PC-9 (cell line): ENCODE measurements at regions not wholly inside any gene's neighbourhood (a gene's known extent, or its start where the extent isn't known, plus 50 kb on each side); places are given as distances from the start of the nearest gene placed in this dataset.

Experiments used
- BruUV-seq: library from RNA; stranded (reverse); fragments of 400-500 nt; replicated peaks from 2 replicates; lab custom pipeline; 2021; lab: Mats Ljungman, UMichigan
- CTCF ChIA-PET: fragments of 300-600 bp; sonication (Branson Sonifier 250); formaldehyde crosslinking; loops from one replicate; lab custom pipeline; 2022; ENCODE audit warnings: antibody characterized with exemption; lab: Charles Lee
- POLR2A ChIA-PET: fragments of 300-600 bp; sonication (Branson Sonifier 250); formaldehyde crosslinking; loops from one replicate; lab custom pipeline; 2022; ENCODE audit warnings: antibody characterized with exemption; ENCODE audit not compliant: unreplicated experiment; lab: Charles Lee
- DNase-seq, 2 experiments: peaks; one replicate each; pipeline versions ENCODE4 v3.0.0 to v3.0.0-alpha.2; 2015 to 2022; ENCODE audit warnings: mixed read lengths in 1 of 2
- H2AFZ ChIP-seq: fragments of 200-600 bp; sonication (generic); 2 replicates; pipeline ENCODE4 v1.8.1; 2017; ENCODE audit warnings: antibody characterized with exemption
- H3F3A ChIP-seq: fragments of 200-600 bp; sonication (generic); 2 replicates; pipeline ENCODE4 v1.8.1; 2017; ENCODE audit warnings: antibody characterized with exemption, mild to moderate bottlenecking, low read depth; ENCODE audit not compliant: insufficient read depth
- H3K27ac ChIP-seq: fragments of 200-600 bp; sonication (generic); 2 replicates; pipeline ENCODE4 v1.6.1; 2016; ENCODE audit warnings: mixed run types
- H3K27me3 ChIP-seq: fragments of 200-600 bp; sonication (generic); 2 replicates; pipeline ENCODE4 v1.6.1; 2016; ENCODE audit warnings: low read depth, mixed run types; ENCODE audit not compliant: insufficient read depth
- H3K36me3 ChIP-seq: fragments of 200-600 bp; sonication (generic); 2 replicates; pipeline ENCODE4 v1.6.1; 2016; ENCODE audit warnings: low read depth, mixed run types
- H3K4me1 ChIP-seq: fragments of 200-600 bp; sonication (generic); replicated peaks from 2 replicates; pipeline ENCODE4 v1.6.1; 2016; ENCODE audit warnings: mixed run types; ENCODE audit not compliant: insufficient read depth
- H3K4me2 ChIP-seq: fragments of 200-600 bp; sonication (generic); 2 replicates; pipeline ENCODE4 v1.6.1; 2017; ENCODE audit warnings: mixed run types
- H3K4me3 ChIP-seq: fragments of 200-600 bp; sonication (generic); 2 replicates; pipeline ENCODE4 v1.6.1; 2016; ENCODE audit warnings: mixed run types
- H3K79me2 ChIP-seq: fragments of 200-600 bp; sonication (generic); 2 replicates; pipeline ENCODE4 v1.6.1; 2017; ENCODE audit warnings: low read depth, mixed run types
- H3K9me2 ChIP-seq: fragments of 200-600 bp; sonication (generic); 2 replicates; pipeline ENCODE4 v1.8.1; 2017; ENCODE audit warnings: mild to moderate bottlenecking; ENCODE audit not compliant: insufficient read depth
- H3K9me3 ChIP-seq: fragments of 200-600 bp; sonication (generic); 2 replicates; pipeline ENCODE4 v1.8.1; 2016; ENCODE audit warnings: low read depth; ENCODE audit not compliant: insufficient read depth
- H4K20me1 ChIP-seq: fragments of 200-600 bp; sonication (generic); 2 replicates; pipeline ENCODE4 v1.8.1; 2017; ENCODE audit not compliant: insufficient read depth
- CTCF ChIP-seq: fragments of 200-600 bp; sonication (generic); conservative IDR thresholded peaks from 2 replicates; pipeline ENCODE4 v1.6.1; 2017; ENCODE audit warnings: mixed run types, antibody characterized with exemption, mild to moderate bottlenecking, moderate library complexity
- EZH2 ChIP-seq: fragments of 200-600 bp; sonication (generic); IDR thresholded peaks from 2 replicates; pipeline ENCODE4 v1.8.0; 2017; ENCODE audit warnings: antibody characterized with exemption, low read depth
- intact Hi-C: fragments of 100-400 bp; cut with micrococcal nuclease; formaldehyde crosslinking; loops from one replicate; pipeline ENCODE4 v1.10.0; 2022; ENCODE audit not compliant: unreplicated experiment

DNA sequence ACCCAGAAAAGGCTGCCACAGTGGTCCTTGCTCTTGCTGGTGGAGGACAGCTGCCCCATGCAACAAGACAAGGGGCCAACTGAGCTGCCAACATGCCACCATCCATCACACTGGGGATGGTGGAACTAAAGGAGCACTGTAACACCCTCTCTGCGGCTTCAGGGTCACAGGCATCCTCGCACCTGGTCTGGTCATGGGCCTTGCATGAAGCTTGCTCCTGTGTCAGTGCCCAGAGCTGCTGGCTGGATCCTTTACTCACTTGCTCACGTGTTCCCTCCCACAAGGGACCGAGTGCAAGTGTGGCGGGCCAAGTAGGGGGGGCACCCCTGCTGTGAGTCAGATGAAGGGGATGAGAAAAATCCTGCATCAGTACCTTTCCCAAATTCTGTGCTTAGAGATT, 972.3 kb upstream of the DDX18 start:
- CTCF ChIA-PET, result no interaction called here
- H3K9me3 ChIP-seq, result no peaks in the 10 kb centered on the region

DNA sequence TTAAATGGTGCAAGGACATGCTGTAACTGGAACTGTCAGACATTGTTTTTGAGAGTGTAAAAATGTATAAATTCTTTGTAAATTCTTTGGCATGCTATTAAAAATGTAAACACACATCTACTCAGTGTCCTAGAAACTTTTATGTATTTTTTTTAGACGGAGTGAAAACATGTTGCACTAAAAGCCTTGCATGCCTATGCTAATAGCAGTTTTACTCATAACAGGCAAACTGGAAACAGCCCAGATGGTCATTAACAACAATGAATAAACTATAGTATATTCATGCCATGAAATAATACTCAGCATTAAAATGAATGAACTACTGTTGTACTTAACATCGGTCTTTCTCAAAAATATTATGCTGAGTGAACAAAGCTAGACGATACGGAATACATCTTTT, 954.8 kb upstream of the DDX18 start:
- ChIA-PET POLR2A (no interaction called here), CTCF (no interaction called here)
- Histone ChIP-seq H3K27me3 (no peaks in the 10 kb centered on the region), H4K20me1 (no peaks in the 10 kb centered on the region), H3K27ac (no peak overlapping the region), H3K36me3 (no peaks in the 10 kb centered on the region), H3K4me1 (no peaks in the 10 kb centered on the region), H2AFZ (no peak overlapping the region), H3K4me2 (no peak overlapping the region), H3K9me3 (no peaks in the 10 kb centered on the region), H3K79me2 (no peaks in the 10 kb centered on the region), H3K9me2 (no peaks in the 10 kb centered on the region), H3K4me3 (no peak overlapping the region), H3F3A (no peaks in the 10 kb centered on the region)
- TF ChIP-seq EZH2, result no peak
- TF ChIP-seq CTCF, result no peak
- intact Hi-C loops, result no loop called here
- no peak for DNase-seq
- no TSS peak for BruUV-seq

More for the DNA sequence above, 972.3 kb upstream of the DDX18 start:
- BruUV-seq, result no TSS peak
- Histone ChIP-seq H4K20me1 (no peaks in the 10 kb centered on the region; the same call in 1 of the 2 replicates), H3K4me1 (no peaks in the 10 kb centered on the region), H3K4me3 (no peak overlapping the region), H3K27me3 (no peaks in the 10 kb centered on the region), H3K27ac (no peak overlapping the region), H3K9me2 (no peaks in the 10 kb centered on the region), H3K36me3 (no peaks in the 10 kb centered on the region), H3F3A (no peaks in the 10 kb centered on the region), H2AFZ (no peak overlapping the region), H3K79me2 (no peaks in the 10 kb centered on the region), H3K4me2 (no peak overlapping the region)
- TF ChIP-seq EZH2, result no peak
- no peak for TF ChIP-seq CTCF
- intact Hi-C loops, result no loop called here
- no peak for DNase-seq
- POLR2A ChIA-PET, result no interaction called here

- intact Hi-C loops, result no loop called here
- Histone ChIP-seq H3K9me3 (no peaks in the 10 kb centered on the region), H3K36me3 (no peaks in the 10 kb centered on the region), H4K20me1 (no peaks in the 10 kb centered on the region), H3K27ac (no peak overlapping the region), H3K4me1 (no peaks in the 10 kb centered on the region), H2AFZ (no peak overlapping the region), H3K9me2 (no peaks in the 10 kb centered on the region), H3K27me3 (no peaks in the 10 kb centered on the region), H3K4me3 (no peak overlapping the region), H3F3A (no peaks in the 10 kb centered on the region), H3K79me2 (no peaks in the 10 kb centered on the region), H3K4me2 (no peak overlapping the region)
- DNase-seq, result no peak
- no peak for TF ChIP-seq CTCF
- no peak for TF ChIP-seq EZH2
- CTCF ChIA-PET, result no interaction called here
- BruUV-seq, result no TSS peak
- POLR2A ChIA-PET, result no interaction called here
These were observed 940.5 kb upstream of the DDX18 start for GRCh38 chr2:116874021-116874420.
